Fibroblast of gingiva (primary cell): ENCODE measurements at regions not wholly inside any gene's neighbourhood (a gene's known extent, or its start where the extent isn't known, plus 50 kb on each side); places are given as distances from the start of the nearest gene placed in this dataset.
"Not testable (repeated sequence)": the region's sequence is repeated elsewhere in the genome, so short reads cannot be mapped to it uniquely, and the experiment has no call there.

Source experiments
- DNase-seq: peaks from one replicate; pipeline ENCODE4 v3.0.0-alpha.2; 2011; ENCODE audit warnings: low read depth

- DNase-seq = not testable (repeated sequence)
Observed at GRCh38 chr4:135447598-135447997, 1246.0 kb upstream of the PABPC4L start.

- DNase-seq = no peak
Observed at GRCh38 chr4:135434936-135435335, 1233.3 kb upstream of the PABPC4L start.

DNA sequence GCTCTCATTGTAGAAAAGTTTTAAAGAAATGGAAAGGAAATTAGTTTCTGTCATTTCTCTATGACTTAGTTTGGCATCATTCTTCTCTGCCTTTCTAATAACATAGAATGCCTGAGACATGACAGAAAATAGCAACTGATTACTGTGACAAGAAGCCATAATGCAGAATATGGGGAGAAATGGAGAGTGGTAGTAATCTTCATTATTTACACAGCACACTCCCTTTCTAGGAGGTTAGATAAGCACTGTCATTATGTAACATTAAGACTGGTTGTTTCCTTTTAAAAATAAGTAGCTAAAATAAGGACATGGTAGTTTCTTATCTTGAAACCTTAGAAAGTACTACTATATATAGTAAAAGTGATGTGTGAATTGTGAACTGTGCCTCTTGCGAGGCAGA, 1227.9 kb upstream of the PABPC4L start:
- no peak for DNase-seq

DNA sequence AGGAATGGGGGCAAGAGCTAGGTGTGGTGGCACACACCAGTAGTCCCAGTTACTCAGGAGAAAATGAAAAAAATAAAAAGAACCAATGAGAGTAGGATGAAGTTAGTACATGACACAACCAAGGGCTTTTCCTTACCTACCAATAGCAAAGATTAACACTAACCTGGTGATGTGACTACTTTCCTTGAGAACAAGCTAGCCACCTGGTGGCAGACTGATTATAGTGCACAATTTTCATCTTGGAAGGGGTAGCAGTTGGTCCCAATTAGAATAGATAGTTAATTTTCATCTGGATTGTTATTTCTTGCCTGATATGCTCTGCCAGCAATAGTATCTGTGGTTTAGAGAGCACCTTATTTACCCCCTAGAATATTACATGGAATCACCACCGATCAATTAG, 1216.8 kb upstream of the PABPC4L start:
- DNase-seq = no peak

GRCh38 chr4:135412213-135412612, 1210.6 kb upstream of the PABPC4L start:
- no peak for DNase-seq

DNA sequence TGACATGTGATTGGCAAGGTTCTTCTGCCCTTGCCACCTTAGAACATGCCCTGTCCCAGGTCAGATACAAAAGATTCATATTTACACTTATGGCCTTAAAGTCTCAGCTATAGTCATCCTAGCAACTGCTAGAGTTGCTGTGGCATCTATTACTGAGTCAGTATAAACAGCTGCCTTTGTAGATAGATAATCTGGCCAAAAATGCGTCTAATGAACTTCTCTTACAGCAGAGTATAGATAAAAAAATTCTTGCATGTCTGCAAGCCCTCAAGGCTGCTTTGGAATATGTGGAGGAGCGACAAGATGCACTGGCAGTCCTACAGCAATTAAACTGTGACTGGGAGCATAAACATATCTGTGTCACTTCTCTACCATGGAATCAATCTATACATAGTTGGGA, 1209.7 kb upstream of the PABPC4L start:
- DNase-seq = no peak

GRCh38 chr4:135409261-135409660, 1207.7 kb upstream of the PABPC4L start:
- not testable (repeated sequence) for DNase-seq

GRCh38 chr4:135408109-135408508, 1206.5 kb upstream of the PABPC4L start:
- DNase-seq = no peak

DNA sequence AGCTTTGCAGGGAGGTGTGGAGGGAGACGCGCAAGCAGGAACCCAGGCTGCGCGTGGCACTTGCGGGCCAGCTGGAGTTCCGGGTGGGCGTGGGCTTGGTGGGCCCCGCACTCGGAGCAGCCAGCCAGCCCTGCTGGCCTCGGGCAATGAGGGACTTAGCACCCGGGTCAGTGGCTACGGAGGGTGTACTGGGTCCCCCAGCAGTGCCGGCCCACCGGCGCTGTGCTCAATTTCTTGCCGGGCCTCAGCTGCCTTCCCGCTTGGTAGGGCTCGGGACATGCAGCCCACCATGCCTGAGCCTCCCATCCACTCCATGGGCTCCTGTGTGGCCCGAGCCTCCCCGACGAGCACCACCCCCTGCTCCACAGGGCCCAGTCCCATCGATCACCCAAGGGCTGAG, 1205.0 kb upstream of the PABPC4L start:
- not testable (repeated sequence) for DNase-seq

GRCh38 chr4:135385830-135386581, 1184.4 kb upstream of the PABPC4L start:
- DNase-seq = no peak

DNA sequence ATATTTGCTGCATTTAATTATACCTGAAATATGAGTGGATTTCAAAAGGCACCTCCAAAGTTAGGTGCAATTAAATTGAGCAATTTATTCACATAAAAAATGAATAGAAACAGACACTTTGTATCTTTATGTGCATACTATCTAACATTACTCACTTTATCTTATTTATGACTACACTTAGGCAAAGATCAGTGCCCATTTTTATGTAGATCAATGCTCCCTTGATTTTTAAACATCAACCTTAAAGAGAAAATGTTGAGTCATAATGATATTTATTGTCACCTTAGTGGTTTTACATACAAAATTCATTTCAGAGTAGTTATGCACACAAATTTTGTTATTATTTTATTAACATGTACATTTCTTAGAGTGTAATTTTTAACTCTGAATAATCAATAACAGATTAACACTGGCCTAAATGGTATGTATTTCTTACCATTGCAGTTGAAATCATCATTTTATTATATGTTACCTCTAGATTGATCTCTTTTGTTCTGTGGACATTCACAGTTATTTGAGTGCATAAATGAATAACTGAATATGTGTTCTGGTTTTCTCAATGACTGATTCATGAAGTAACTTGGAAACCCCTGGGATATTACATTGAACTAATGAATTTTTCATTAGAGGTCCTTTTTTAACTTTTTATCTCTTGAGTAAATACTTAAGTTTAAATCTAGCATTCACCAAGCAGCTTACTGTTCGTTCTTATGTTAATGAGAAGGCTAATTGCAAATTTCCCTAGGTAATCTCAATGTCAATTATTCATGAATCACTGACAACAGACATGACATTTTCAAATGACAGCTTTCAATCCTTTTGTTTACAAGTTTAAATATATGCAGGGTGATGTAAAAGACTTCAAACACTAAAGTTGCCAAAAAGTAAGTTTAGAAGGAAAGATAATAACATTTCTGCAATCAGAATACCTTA, 1182.0 kb upstream of the PABPC4L start:
- DNase-seq = no peak

DNA sequence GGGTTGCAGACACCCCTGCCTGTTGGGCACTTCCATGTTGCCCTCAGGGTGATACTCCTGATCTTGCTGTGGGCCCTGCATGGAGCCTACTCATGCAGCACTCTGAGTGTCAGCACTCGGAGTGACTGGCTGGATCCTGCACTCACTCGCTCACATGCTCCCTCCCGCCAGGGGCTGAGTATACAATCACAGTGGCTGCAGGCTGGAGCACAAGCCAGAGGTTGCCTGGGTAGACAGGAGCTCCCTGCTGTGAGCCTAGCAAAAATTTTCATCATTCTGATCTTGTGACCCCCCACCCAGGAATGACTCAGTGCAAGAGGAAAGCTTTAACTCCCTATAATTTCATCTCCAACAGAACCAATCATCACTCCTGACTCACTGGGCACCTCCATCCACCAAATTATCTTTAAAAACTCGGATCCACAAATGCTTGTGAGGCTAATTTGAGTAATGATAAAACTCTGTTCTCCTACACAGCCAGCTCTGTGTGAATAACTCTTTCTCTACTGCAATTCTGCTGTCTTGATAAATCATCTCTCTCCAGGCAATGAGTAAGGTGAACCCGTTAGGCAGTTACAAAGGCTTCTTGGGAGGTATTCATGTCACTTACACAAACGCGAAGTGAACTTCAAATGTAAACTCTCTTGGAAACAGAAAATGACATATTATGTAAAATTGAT, 1180.8 kb upstream of the PABPC4L start:
- no peak for DNase-seq

GRCh38 chr4:135372131-135372530, 1170.5 kb upstream of the PABPC4L start:
- DNase-seq = no peak

DNA sequence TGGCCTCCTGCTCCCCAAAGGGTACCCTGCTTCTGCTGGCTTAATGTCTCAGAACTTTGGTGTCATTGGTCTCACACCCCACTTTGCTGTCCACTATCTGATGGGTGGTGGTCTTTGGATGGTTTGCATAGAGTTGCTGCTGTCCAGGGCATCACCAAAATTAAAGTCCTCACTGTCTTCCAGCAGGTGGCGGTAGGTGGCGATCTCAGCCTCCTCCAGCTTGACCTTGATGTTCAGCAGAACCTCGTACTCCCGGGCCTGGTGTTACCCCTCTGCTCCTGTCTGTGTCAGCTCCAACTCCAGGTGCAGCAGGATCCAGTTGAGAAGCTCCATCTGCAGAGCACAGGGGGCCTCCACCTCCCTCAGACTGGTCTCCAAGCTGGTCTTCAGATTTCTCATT, 1169.5 kb upstream of the PABPC4L start:
- no peak for DNase-seq

DNA sequence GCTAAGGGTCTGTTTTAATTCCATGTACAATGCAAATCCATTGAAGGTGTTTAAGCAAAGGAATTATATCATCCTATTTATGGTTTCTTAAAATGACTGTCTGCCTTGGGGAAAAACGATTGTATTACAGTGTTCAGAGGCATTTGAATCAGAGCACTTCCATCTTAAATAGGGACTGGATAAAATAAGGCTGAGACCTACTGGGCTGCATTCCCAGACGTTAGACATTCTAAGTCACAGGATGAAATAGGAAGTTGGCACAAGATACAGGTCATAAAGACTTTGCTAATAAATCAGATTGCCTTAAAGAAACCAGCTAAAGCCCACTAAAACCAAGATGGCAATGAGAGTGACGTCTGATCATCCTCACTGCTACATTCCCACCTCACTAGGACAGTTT, 1167.2 kb upstream of the PABPC4L start:
- DNase-seq = no peak

GRCh38 chr4:135365065-135365464, 1163.5 kb upstream of the PABPC4L start:
- DNase-seq = no peak

GRCh38 chr4:135359128-135359527, 1157.5 kb upstream of the PABPC4L start:
- no peak for DNase-seq

GRCh38 chr4:135357091-135357490, 1155.5 kb upstream of the PABPC4L start:
- DNase-seq = no peak

DNA sequence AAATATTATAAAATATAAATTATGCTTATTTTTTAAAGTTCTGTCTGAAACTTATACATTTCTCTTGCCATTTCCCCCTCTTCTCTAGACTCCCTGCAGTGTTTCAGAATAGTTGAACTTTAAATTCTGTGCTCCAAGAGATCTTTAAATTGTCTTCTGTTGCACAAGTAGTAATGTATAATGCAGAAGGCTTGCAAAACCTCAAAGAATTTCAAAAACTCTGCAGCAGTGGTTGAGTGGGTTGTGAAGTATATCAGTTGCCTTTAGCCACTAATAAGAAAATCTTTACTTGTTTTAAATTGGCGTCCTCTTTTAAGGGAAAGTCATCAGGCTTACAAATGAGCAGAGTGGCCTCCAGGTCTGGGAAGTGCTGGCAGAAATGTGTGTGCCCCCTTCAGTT, 1153.3 kb upstream of the PABPC4L start:
- no peak for DNase-seq

DNA sequence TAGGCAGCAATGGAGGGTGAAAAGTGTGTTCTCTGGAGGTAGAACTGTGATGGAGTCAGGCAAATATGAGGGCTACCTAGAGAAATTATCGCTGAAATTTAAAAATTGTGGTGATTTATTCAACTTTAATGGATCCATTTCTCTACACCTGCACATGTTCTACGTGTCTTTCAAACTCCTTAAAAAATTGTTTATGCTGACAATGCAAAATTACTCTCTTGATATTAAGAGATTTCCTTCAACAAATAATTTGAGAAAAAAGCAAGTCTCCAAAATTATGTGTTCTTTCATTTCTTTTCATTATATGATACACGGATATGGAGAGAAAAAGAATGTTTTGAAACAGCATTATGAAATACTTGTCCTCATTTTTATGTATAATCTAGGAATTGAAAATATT, 1151.4 kb upstream of the PABPC4L start:
- no peak for DNase-seq

- no peak for DNase-seq
Observed at GRCh38 chr4:135344492-135344891, 1142.9 kb upstream of the PABPC4L start.

GRCh38 chr4:135338181-135338580, 1136.6 kb upstream of the PABPC4L start:
- DNase-seq = no peak

DNA sequence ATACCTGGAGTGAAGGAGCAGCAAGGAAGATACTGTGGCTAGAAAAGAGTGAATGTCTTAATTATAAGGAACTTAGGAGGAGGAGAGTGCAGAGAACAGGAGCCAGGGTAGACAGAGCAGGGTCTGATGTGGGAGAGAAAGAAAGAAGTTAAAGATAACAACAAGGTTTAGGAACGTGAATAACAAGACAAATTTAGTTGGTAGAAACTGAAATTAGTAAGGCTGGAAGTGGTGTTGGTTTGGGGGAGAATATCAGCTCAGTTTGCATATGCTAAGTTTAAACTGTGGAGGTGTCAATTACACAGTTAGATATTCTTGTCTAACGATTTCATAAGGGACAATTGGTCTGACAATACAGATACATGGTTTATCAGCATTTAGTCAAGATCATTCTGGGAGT, 1123.7 kb upstream of the PABPC4L start:
- no peak for DNase-seq
